BLaER1 treated with 17β-estradiol and CSF1 and Interleukin-3, amounts not matched to agents 10 nM and 100 nM (cell line): ENCODE measurements at regions not wholly inside any gene's neighbourhood (a gene's known extent, or its start where the extent isn't known, plus 50 kb on each side); places are given as distances from the start of the nearest gene placed in this dataset.
"Not testable (repeated sequence)": the region's sequence is repeated elsewhere in the genome, so short reads cannot be mapped to it uniquely, and the experiment has no call there.

ENCODE experiments used
- H3K27ac ChIP-seq, 11 experiments: shearing (Covaris generic); formaldehyde crosslinking; 2 replicates each; pipeline ENCODE4 v1.8.1; 2022
- H3K27me3 ChIP-seq, 11 experiments: shearing (Covaris generic); formaldehyde crosslinking; 2 replicates each; pipeline ENCODE4 v1.8.1; 2022
- H3K36me3 ChIP-seq, 11 experiments: shearing (Covaris generic); formaldehyde crosslinking; 2 replicates each; pipeline ENCODE4 v1.8.1; 2022
- H3K4me1 ChIP-seq, 10 experiments: shearing (Covaris generic); formaldehyde crosslinking; 2 replicates each; pipeline ENCODE4 v1.8.1; 2022
- H3K4me2 ChIP-seq, 11 experiments: shearing (Covaris generic); formaldehyde crosslinking; 2 replicates each; pipeline ENCODE4 v1.8.1; 2022
- H3K4me3 ChIP-seq, 10 experiments: shearing (Covaris generic); formaldehyde crosslinking; 2 replicates each; pipeline ENCODE4 v1.8.1; 2022
- H3K9ac ChIP-seq, 11 experiments: shearing (Covaris generic); formaldehyde crosslinking; 2 replicates each; pipeline ENCODE4 v1.8.1; 2022
- H3K9me3 ChIP-seq, 11 experiments: shearing (Covaris generic); formaldehyde crosslinking; replicated peaks in 1 of 11; 2 replicates each; pipeline ENCODE4 v1.8.1; 2022
- H4K20me1 ChIP-seq, 11 experiments: shearing (Covaris generic); formaldehyde crosslinking; 2 replicates each; pipeline ENCODE4 v1.8.1; 2022
- Cebpa-rat ChIP-seq, 11 experiments: shearing (Covaris generic); IDR thresholded peaks; 2 replicates each; pipeline ENCODE4 v1.8.1; 2022

DNA sequence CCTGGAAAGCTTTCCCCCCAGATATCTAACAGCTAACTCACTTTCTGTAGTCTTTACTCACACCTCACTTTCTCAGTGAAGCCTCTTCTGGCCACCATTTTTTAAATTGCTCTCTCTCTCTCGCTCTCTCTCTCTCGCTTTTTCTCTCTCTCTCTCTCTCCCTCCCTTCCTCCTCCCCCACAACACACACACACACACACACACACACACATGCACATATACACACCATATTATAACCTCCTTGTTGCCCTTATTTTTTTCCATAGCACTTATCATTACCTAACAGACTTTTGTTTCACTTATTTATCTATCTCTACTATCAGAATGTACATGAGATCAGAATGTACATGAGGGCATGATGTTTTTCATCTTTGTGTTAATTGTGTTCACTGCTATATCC lies 156.8 kb downstream of the DUSP6 start:
- no peak overlapping the region for H3K4me2 ChIP-seq
- peaks cover 0 to 16% (median 0%) of the 10 kb centered on the region in 10 experiments; a peak in 5 of 20 replicates for H3K4me1 ChIP-seq
- no peaks in the 10 kb centered on the region for H4K20me1 ChIP-seq
- no peak for TF ChIP-seq Cebpa-rat (IDR thresholded peaks at IDR 0.05)
- H3K27me3 ChIP-seq, result no peaks in the 10 kb centered on the region
- H3K36me3 ChIP-seq, result peaks cover 0 to 8% (median 0%) of the 10 kb centered on the region in 11 experiments; a peak in 2 of 22 replicates
- no peak overlapping the region for H3K4me3 ChIP-seq
- H3K9ac ChIP-seq, result no peak overlapping the region
- H3K27ac ChIP-seq, result no peak overlapping the region
- peaks cover 18 to 33% (median 25%) of the 10 kb centered on the region in 11 experiments for H3K9me3 ChIP-seq

DNA sequence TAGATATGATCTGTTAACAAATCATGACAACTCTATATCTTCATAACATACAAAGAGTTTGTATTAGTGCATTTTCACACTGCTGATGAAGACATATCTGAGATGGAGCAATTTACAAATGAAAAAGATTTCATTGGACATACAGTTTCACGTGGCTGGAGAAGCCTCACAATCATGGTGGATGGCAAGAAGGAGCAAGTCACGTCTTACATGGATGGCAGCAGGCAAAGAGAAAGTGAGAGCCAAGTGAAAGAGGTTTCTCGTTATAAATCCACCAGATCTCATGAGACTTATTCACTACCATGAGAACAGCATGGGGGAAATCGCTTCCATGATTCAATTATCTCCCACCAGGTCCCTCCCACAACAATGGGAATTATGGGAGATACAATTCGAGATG lies 157.6 kb downstream of the DUSP6 start:
- TF ChIP-seq Cebpa-rat (IDR thresholded peaks at IDR 0.05), result no peak
- Histone ChIP-seq H3K27ac (no peak overlapping the region), H3K27me3 (no peaks in the 10 kb centered on the region), H3K4me1 (peaks cover 0 to 16% (median 0%) of the 10 kb centered on the region in 10 experiments; a peak in 5 of 20 replicates), H3K36me3 (peaks cover 0 to 8% (median 0%) of the 10 kb centered on the region in 11 experiments; a peak in 2 of 22 replicates), H3K4me3 (no peak overlapping the region), H4K20me1 (no peaks in the 10 kb centered on the region), H3K9me3 (peaks cover 24 to 41% (median 33%) of the 10 kb centered on the region in 11 experiments), H3K9ac (no peak overlapping the region), H3K4me2 (no peak overlapping the region)

DNA sequence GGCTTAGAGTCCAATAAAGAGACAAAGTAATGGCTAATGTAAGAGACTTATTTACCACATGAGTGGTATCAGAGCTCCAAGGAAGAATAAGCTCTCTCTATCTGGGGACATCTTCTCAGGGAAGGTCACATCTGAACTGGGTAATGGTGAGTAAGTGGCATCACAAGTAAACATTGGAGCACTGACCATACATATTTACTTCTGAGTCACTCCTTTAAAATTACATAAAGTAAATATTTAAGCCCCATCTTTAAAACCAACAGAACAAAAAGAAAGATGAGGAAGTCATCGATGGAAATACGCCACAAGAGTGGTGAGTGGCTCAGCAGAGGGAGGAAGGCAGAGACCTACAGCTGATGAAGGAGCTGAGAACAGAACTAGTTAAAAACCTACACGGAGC lies 159.9 kb downstream of the DUSP6 start:
- Histone ChIP-seq H3K9ac (no peak overlapping the region), H3K36me3 (peaks cover 0 to 8% (median 0%) of the 10 kb centered on the region in 11 experiments; a peak in 2 of 22 replicates), H3K4me1 (peaks cover 0 to 11% (median 0%) of the 10 kb centered on the region in 10 experiments; a peak in 5 of 20 replicates), H3K27ac (peak overlapping the region in 2 of 11 experiments; percentile 12 to 18; a peak in 1 of 22 replicates), H3K27me3 (no peaks in the 10 kb centered on the region), H3K4me3 (no peak overlapping the region), H3K9me3 (peaks cover 28 to 63% (median 43%) of the 10 kb centered on the region in 11 experiments), H4K20me1 (no peaks in the 10 kb centered on the region), H3K4me2 (peak overlapping the region in 1 of 11 experiments; percentile 20; a peak in 1 of 22 replicates)
- TF ChIP-seq Cebpa-rat (IDR thresholded peaks at IDR 0.05), result no peak

DNA sequence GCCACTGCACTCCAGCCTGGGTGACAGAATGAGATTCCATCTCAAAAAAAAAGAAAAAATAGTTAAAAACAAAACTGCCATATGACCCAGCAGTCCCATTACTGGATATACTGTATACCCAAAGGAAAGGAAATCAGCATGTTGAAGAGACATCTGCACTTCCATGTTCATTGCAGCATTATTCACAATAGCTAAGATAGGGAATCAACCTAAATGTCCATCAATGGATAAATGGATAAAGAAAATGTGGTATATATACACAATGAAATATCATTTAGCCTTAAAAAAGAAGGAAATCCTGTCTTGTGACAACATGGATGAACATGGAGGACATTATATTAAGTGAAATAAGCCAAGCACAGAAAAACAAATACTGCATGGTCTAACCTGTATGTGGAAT lies 160.7 kb downstream of the DUSP6 start:
- H3K4me1 ChIP-seq, result peaks cover 0 to 11% (median 0%) of the 10 kb centered on the region in 10 experiments; a peak in 5 of 20 replicates
- not testable (repeated sequence) for H3K4me2 ChIP-seq, H3K4me3 ChIP-seq, H3K36me3 ChIP-seq, H3K27ac ChIP-seq, H4K20me1 ChIP-seq, H3K27me3 ChIP-seq, H3K9ac ChIP-seq
- peaks cover 28 to 68% (median 43%) of the 10 kb centered on the region in 11 experiments for H3K9me3 ChIP-seq

DNA sequence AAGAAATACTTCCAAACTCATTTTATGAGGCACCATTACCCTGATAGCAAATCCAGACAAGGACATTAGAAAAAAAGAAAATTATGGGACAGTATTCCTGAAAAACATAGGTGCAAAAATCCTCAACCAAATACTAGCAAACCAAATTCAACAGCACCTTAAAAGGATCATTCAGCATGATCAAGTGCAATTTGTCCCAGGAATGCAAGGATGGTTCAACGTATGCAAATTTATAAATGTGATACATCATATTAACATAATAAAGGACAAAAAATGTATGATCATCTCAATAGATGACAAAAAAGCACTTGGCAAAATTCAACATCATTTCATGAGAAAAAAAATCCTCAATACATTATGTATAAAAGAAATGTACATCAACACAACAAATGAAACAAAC lies 162.9 kb downstream of the DUSP6 start:
- H3K36me3 ChIP-seq, result no peaks in the 10 kb centered on the region
- H3K27ac ChIP-seq, result no peak overlapping the region
- peaks cover 0 to 24% (median 0%) of the 10 kb centered on the region in 10 experiments; a peak in 7 of 20 replicates for H3K4me1 ChIP-seq
- no peak overlapping the region for H3K4me3 ChIP-seq
- H3K9me3 ChIP-seq, result peaks cover 18 to 56% (median 30%) of the 10 kb centered on the region in 11 experiments
- no peak overlapping the region for H3K4me2 ChIP-seq
- no peaks in the 10 kb centered on the region for H3K27me3 ChIP-seq
- no peak for TF ChIP-seq Cebpa-rat (IDR thresholded peaks at IDR 0.05)
- H3K9ac ChIP-seq, result no peak overlapping the region
- H4K20me1 ChIP-seq, result no peaks in the 10 kb centered on the region

DNA sequence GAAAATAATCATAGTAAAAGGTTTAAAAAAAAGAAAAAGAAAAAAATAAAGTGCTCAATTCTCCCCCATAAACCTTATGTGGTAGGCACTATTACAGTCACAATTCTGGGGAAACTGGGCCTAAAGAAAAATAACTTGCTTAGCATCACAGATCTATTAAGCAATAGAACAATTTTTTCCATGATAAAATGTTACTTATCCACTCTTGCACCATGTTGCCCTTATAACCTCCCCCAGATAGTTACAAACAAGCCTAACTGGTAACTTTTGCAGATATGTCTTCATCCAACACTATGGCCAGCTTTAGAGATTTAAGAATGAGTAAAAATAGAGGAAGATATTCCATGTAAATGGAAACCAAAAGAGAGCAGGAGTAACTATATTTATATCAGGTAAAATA lies 164.8 kb downstream of the DUSP6 start:
- Histone ChIP-seq H3K4me3 (no peak overlapping the region), H3K9ac (no peak overlapping the region), H3K4me2 (no peak overlapping the region), H3K36me3 (no peaks in the 10 kb centered on the region), H3K4me1 (peaks cover 0 to 38% (median 5%) of the 10 kb centered on the region in 10 experiments; a peak in 9 of 20 replicates), H3K27me3 (no peaks in the 10 kb centered on the region), H3K27ac (no peak overlapping the region), H4K20me1 (no peaks in the 10 kb centered on the region), H3K9me3 (peaks cover 11 to 48% (median 23%) of the 10 kb centered on the region in 11 experiments; a peak in 21 of 22 replicates)
- TF ChIP-seq Cebpa-rat (IDR thresholded peaks at IDR 0.05), result no peak

DNA sequence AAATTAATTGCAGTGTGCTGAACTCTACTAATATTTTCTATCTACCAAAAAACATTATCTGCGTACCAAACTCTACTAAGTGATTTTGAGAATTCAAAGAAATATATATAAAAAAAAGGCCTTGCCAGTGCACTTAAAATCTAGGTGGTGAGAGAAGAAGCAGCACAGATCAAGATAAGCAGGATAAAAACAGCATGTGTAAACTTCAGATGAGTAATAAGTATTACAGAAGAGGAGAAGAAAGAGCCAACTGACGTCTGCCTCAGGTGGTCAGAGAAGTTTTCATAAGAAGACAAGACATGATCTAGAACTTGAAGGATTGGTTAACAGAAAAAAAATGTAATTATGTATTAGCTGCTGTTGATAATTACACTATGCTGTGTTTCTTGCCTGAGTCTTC lies 166.4 kb downstream of the DUSP6 start:
- H3K9me3 ChIP-seq, result peaks cover 11 to 43% (median 21%) of the 10 kb centered on the region in 11 experiments; a peak in 21 of 22 replicates
- no peak overlapping the region for H3K9ac ChIP-seq
- no peak for TF ChIP-seq Cebpa-rat (IDR thresholded peaks at IDR 0.05)
- H3K27ac ChIP-seq, result 0 out of 22 replicates have a peak overlapping the region, but pooled peaks of 1 of the 11 experiments have one; percentile 7
- no peak overlapping the region for H3K4me3 ChIP-seq
- peaks cover 0 to 52% (median 20%) of the 10 kb centered on the region in 10 experiments; a peak in 14 of 20 replicates for H3K4me1 ChIP-seq
- H3K36me3 ChIP-seq, result no peaks in the 10 kb centered on the region
- H3K4me2 ChIP-seq, result no peak overlapping the region
- no peaks in the 10 kb centered on the region for H4K20me1 ChIP-seq
- no peaks in the 10 kb centered on the region for H3K27me3 ChIP-seq

DNA sequence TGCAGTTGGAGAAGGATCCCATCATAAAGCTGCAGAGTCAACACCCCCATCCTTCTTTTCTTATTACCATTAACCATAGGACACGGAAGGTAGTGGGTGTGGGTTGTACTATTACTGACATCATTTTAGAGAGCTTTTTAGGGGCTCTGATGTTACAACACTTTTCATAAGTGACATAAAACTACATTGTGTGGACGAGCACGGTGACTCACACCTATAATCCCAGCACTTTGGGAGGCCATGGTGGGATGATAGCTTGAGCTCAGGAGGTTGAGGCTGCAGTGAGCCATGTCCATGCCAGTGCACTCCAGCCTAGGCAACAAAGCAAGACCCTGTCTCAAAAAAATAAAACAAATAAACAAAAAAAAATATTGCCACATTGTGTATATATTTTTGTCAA lies 167.1 kb downstream of the DUSP6 start:
- H3K4me3 ChIP-seq, result no peak overlapping the region
- H3K4me2 ChIP-seq, result peak overlapping the region in 1 of 11 experiments; percentile 49; a peak in 1 of 22 replicates

DNA sequence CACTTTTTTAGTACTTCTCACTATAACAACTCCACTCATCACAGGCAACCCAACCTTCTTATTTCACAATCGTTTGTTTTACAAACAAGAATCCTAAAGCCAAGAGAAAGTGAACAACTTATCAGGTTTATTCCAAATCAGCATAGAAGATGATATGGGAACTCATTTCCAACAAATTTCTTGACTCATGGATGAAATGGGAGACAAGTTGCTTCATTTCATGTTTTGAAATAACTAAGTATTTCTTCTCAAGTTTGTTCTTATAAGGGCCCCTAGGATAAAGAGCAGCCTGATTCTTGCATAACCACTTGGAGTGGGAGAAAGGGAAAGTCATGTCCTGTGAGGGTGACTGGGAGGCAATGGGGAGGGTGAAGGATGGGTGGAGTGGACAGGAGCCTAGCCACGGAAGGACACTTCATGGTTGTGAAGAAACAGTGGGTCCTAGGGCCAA lies 168.3 kb downstream of the DUSP6 start:
- peaks cover 0 to 26% (median 5%) of the 10 kb centered on the region in 11 experiments; a peak in 18 of 22 replicates for H3K9me3 ChIP-seq
- peak overlapping the region in 6 of 11 experiments; percentile 7 to 66 (median 28); a peak in 9 of 22 replicates for H3K4me2 ChIP-seq
- peak overlapping the region in 3 of 11 experiments; percentile 72 to 84 (median 76); a peak in 5 of 22 replicates for H3K27ac ChIP-seq
- H3K9ac ChIP-seq, result no peak overlapping the region
- H3K27me3 ChIP-seq, result no peaks in the 10 kb centered on the region
- no peaks in the 10 kb centered on the region for H4K20me1 ChIP-seq
- H3K4me3 ChIP-seq, result no peak overlapping the region
- peaks cover 0 to 71% (median 38%) of the 10 kb centered on the region in 10 experiments; a peak in 14 of 20 replicates for H3K4me1 ChIP-seq
- TF ChIP-seq Cebpa-rat (IDR thresholded peaks at IDR 0.05), result 0 out of 22 replicates have a peak, but pooled peaks of 1 of the 11 experiments have one; percentile 34
- H3K36me3 ChIP-seq, result no peaks in the 10 kb centered on the region

More for the DNA sequence above, 167.1 kb downstream of the DUSP6 start:
- Histone ChIP-seq H3K9me3 (peaks cover 6 to 37% (median 16%) of the 10 kb centered on the region in 11 experiments; a peak in 21 of 22 replicates), H3K36me3 (no peaks in the 10 kb centered on the region), H3K27ac (0 out of 22 replicates have a peak overlapping the region, but pooled peaks of 1 of the 11 experiments have one; percentile 19), H3K9ac (no peak overlapping the region), H3K4me1 (peaks cover 0 to 59% (median 27%) of the 10 kb centered on the region in 10 experiments; a peak in 14 of 20 replicates), H3K27me3 (no peaks in the 10 kb centered on the region), H4K20me1 (no peaks in the 10 kb centered on the region)
- no peak for TF ChIP-seq Cebpa-rat (IDR thresholded peaks at IDR 0.05)
